ENCODE measurements at regions not wholly inside any gene's neighbourhood (a gene's known extent, or its start where the extent isn't known, plus 50 kb on each side); places are given as distances from the start of the nearest gene placed in this dataset.

DNA sequence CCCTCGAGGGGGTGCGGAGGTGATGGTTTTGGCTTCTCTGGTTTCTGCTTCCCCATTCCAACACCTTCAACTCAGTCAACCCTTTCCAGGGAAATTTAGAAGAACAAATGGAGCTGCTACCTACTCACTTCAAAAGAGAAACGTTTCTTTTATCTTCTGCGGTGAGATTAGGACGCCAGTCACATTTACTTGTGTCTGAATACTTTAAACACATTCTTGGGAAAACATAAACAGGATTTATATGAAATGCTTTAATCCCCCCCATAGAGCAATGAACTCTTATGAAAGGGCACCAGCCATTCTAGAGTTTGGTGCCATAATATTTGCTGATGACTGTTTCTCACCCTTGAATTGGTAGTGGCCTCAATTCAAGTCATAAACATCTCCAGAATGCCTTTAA, 253.2 kb upstream of the APCDD1 start:
- TF ChIP-seq EP300 (IDR thresholded peaks at IDR 0.05) = no peak
- TF ChIP-seq, protein P1, sequence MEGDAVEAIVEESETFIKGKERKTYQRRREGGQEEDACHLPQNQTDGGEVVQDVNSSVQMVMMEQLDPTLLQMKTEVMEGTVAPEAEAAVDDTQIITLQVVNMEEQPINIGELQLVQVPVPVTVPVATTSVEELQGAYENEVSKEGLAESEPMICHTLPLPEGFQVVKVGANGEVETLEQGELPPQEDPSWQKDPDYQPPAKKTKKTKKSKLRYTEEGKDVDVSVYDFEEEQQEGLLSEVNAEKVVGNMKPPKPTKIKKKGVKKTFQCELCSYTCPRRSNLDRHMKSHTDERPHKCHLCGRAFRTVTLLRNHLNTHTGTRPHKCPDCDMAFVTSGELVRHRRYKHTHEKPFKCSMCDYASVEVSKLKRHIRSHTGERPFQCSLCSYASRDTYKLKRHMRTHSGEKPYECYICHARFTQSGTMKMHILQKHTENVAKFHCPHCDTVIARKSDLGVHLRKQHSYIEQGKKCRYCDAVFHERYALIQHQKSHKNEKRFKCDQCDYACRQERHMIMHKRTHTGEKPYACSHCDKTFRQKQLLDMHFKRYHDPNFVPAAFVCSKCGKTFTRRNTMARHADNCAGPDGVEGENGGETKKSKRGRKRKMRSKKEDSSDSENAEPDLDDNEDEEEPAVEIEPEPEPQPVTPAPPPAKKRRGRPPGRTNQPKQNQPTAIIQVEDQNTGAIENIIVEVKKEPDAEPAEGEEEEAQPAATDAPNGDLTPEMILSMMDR (IDR thresholded peaks at IDR 0.05) = no peak

Data from ovary (tissue), 3 donors.